Stromal cell of bone marrow (primary cell): ENCODE measurements at regions not wholly inside any gene's neighbourhood (a gene's known extent, or its start where the extent isn't known, plus 50 kb on each side); places are given as distances from the start of the nearest gene placed in this dataset.
"Not testable (repeated sequence)": the region's sequence is repeated elsewhere in the genome, so short reads cannot be mapped to it uniquely, and the experiment has no call there.

Experiments
- DNase-seq: peaks from one replicate; pipeline ENCODE4 v3.0.0-alpha.2; 2012; ENCODE audit warnings: low read depth

- no peak for DNase-seq
Observed at GRCh38 chr2:180695586-180696401, 284.6 kb upstream of the UBE2E3 start.

GRCh38 chr2:180694445-180695421, 285.7 kb upstream of the UBE2E3 start:
- no peak for DNase-seq

GRCh38 chr2:180692322-180692721, 288.1 kb upstream of the UBE2E3 start:
- peak; percentile 36 for DNase-seq

GRCh38 chr2:180691855-180692223, 288.6 kb upstream of the UBE2E3 start:
- DNase-seq: not testable (repeated sequence)

GRCh38 chr2:180691186-180691854, 289.1 kb upstream of the UBE2E3 start:
- not testable (repeated sequence) for DNase-seq

GRCh38 chr2:180690611-180691010, 289.8 kb upstream of the UBE2E3 start:
- no peak for DNase-seq

GRCh38 chr2:180682871-180683270, 297.5 kb upstream of the UBE2E3 start:
- DNase-seq: no peak

- DNase-seq: no peak
Observed at GRCh38 chr2:180679693-180680092, 300.7 kb upstream of the UBE2E3 start.

- no peak for DNase-seq
Observed at GRCh38 chr2:180678625-180678972, 301.8 kb upstream of the UBE2E3 start.

GRCh38 chr2:180677930-180678624, 302.3 kb upstream of the UBE2E3 start:
- DNase-seq: no peak

- no peak for DNase-seq
Observed at GRCh38 chr2:180677200-180677599, 303.2 kb upstream of the UBE2E3 start.

GRCh38 chr2:180676520-180677025, 303.8 kb upstream of the UBE2E3 start:
- no peak for DNase-seq

GRCh38 chr2:180675170-180675569, 305.2 kb upstream of the UBE2E3 start:
- DNase-seq: no peak

GRCh38 chr2:180672377-180672776, 308.0 kb upstream of the UBE2E3 start:
- DNase-seq: no peak

GRCh38 chr2:180670302-180671003, 310.0 kb upstream of the UBE2E3 start:
- DNase-seq: no peak

- no peak for DNase-seq
Observed at GRCh38 chr2:180669016-180669415, 311.4 kb upstream of the UBE2E3 start.

- no peak for DNase-seq
Observed at GRCh38 chr2:180664507-180664906, 315.9 kb upstream of the UBE2E3 start.

- DNase-seq: peak; percentile 33
Observed at GRCh38 chr2:180662941-180663471, 317.4 kb upstream of the UBE2E3 start.

- DNase-seq: no peak
Observed at GRCh38 chr2:180662521-180662920, 317.9 kb upstream of the UBE2E3 start.

GRCh38 chr2:180661686-180662030, 318.7 kb upstream of the UBE2E3 start:
- DNase-seq: no peak
